DOHH2 (cell line): ENCODE measurements at regions not wholly inside any gene's neighbourhood (a gene's known extent, or its start where the extent isn't known, plus 50 kb on each side); places are given as distances from the start of the nearest gene placed in this dataset.

Experiments used
- EZH2phosphoT487 ChIP-seq: fragments of 200-600 bp; sonication (generic); IDR thresholded peaks from 2 replicates; pipeline ENCODE4 v1.6.1; 2017; ENCODE audit warnings: borderline replicate concordance, mild to moderate bottlenecking, antibody characterized with exemption, low read length, moderate library complexity, mixed read lengths
- TF ChIP-seq, protein P1 (sequence below): fragments of 200-600 bp; sonication (generic); IDR thresholded peaks from one replicate; pipeline ENCODE4 v1.5.1; 2014; ENCODE audit warnings: antibody characterized with exemption, mild to moderate bottlenecking, low read depth, low read length; ENCODE audit not compliant: poor library complexity, severe bottlenecking

DNA sequence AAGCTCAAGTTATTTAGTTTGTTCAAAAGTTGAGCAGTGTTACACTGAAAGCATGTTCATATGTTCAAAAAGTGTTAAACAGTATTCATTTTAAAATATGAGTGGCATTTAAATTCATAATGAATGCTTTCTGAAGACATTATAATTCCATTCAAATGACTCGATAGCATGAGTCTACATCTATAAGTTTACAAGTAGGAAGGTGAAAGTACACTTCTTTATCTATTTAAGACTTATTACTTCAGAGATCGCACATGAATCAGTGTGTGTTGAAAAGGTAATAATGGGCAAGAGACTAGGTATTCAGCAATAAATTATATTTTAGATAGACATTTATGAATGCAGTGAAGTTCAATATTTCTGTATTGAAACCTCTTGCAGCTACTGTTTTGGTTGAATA lies 456.1 kb downstream of the GRXCR1 start:
- TF ChIP-seq, protein P1, sequence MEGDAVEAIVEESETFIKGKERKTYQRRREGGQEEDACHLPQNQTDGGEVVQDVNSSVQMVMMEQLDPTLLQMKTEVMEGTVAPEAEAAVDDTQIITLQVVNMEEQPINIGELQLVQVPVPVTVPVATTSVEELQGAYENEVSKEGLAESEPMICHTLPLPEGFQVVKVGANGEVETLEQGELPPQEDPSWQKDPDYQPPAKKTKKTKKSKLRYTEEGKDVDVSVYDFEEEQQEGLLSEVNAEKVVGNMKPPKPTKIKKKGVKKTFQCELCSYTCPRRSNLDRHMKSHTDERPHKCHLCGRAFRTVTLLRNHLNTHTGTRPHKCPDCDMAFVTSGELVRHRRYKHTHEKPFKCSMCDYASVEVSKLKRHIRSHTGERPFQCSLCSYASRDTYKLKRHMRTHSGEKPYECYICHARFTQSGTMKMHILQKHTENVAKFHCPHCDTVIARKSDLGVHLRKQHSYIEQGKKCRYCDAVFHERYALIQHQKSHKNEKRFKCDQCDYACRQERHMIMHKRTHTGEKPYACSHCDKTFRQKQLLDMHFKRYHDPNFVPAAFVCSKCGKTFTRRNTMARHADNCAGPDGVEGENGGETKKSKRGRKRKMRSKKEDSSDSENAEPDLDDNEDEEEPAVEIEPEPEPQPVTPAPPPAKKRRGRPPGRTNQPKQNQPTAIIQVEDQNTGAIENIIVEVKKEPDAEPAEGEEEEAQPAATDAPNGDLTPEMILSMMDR, result no peak
- no peak for TF ChIP-seq EZH2phosphoT487
